ENCODE measurements at regions not wholly inside any gene's neighbourhood (a gene's known extent, or its start where the extent isn't known, plus 50 kb on each side); places are given as distances from the start of the nearest gene placed in this dataset.

DNA sequence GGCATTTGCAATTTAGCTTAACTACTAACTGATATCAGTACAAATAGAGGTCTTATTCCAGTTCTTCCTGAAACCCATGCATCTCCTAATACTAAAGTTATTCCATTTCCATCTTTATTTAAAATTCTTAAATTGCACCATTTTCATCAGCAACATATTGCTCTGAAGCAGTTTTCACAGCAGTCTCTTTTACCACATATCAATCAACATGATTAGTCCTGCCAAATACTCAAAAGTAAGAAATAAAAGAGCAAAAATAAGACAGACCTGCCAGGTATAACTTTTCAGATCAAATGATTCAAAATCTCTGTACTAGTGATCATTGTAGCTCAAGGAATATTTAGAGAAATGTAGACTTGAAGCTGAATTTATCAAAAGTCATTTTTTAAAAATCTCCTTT lies 141.7 kb downstream of the SLITRK1 start:
- TF ChIP-seq POLR2AphosphoS5 (IDR thresholded peaks at IDR 0.05; ENCODE audit: borderline replicate concordance, low read depth, low read length) (no peak), EZH2 (IDR thresholded peaks at IDR 0.05) (no peak), FOXP2 (optimal IDR thresholded peaks at IDR 0.05; ENCODE audit: control extremely low read depth, extremely low read length, insufficient read depth) (no peak)

Data from SK-N-MC (cell line).